Stimulated activated naive B cell treated with anti-CD40 and anti-IgM and Interleukin-4, amounts not matched to agents 10 μg/mL and 1 μg/mL and 100 μg/mL, for 72 hours (primary cell): ENCODE measurements at regions not wholly inside any gene's neighbourhood (a gene's known extent, or its start where the extent isn't known, plus 50 kb on each side); places are given as distances from the start of the nearest gene placed in this dataset.
A peak's percentile ranks its signal among the peaks of the same experiment; 100 is the strongest.

Experiments used
- ATAC-seq, 2 donors: fragments of 150-1000 bp; cut with Tn5 transposase; replicated peaks; 2 replicates each; pipeline ENCODE4 v1.10.0; 2021; ENCODE audit warnings: moderate library complexity in 1 of 2
- DNase-seq: peaks from one replicate; pipeline ENCODE4 v3.0.0; 2021
- H3K27ac Mint-ChIP-seq: one replicate; pipeline ENCODE4 v1.8.0; 2022; ENCODE audit warnings: mild to moderate bottlenecking, mixed read lengths
- H3K27me3 Mint-ChIP-seq, 2 donors: one replicate each; pipeline ENCODE4 v1.8.0; 2022; ENCODE audit warnings: mixed read lengths in 2 of 2
- H3K36me3 Mint-ChIP-seq, 2 donors: one replicate each; pipeline ENCODE4 v1.8.0; 2022; ENCODE audit warnings: mixed read lengths in 2 of 2, mild to moderate bottlenecking in 1 of 2
- H3K4me1 Mint-ChIP-seq, 2 donors: one replicate each; pipeline ENCODE4 v1.8.0; 2022; ENCODE audit warnings: mixed read lengths in 2 of 2, mild to moderate bottlenecking in 1 of 2
- H3K4me3 Mint-ChIP-seq, 2 donors: one replicate each; pipeline ENCODE4 v1.8.0; 2022; ENCODE audit warnings: mild to moderate bottlenecking in 2 of 2, mixed read lengths in 2 of 2, moderate library complexity in 1 of 2
- H3K9me3 Mint-ChIP-seq, 2 donors: one replicate each; pipeline ENCODE4 v1.8.0; 2022; ENCODE audit warnings: mixed read lengths in 2 of 2, mild to moderate bottlenecking in 1 of 2

DNA sequence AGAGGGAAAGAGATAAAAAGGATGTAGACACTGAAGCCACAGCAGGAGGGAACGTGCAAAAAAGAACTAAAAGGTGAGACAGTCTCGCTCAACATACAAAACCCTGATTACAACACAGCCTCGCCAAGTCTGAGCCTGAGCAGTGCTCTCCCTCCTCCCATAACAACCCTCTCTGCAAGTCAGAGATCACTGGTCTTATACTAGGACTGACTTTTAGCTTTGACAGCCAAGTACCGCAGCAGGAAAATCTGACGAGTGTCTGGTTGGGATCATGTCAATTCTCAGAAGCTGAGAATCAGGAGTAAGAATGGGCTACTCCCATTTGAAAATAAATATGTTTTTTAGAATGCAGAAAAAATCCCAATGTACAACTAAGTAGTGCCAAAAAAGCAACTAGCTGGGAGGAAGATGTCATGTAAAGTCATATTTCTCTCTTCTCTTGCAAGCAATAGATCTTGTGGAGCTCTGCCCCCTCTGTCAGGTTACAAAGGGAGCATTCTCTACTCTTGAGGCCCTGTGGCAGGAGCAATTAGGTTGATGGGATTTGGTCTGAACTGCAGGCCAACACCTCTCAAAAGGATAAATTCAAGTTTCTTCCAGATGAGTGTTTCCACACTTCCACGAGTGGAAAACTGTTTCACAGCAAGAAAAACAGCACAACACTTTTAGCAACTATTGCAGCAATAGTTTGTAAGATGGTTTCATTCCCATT lies 118.9 kb upstream of the COL21A1 start:
- Mint-ChIP-seq H3K4me1 (peaks cover 6 to 14% of the 10 kb centered on the region in 2 donors), H3K27ac (no peak overlapping the region), H3K9me3 (no peaks in the 10 kb centered on the region), H3K36me3 (no peaks in the 10 kb centered on the region), H3K27me3 (peaks cover 3 to 8% of the 10 kb centered on the region in 2 donors), H3K4me3 (no peak overlapping the region)
- DNase-seq = no peak
- ATAC-seq = no peak

DNA sequence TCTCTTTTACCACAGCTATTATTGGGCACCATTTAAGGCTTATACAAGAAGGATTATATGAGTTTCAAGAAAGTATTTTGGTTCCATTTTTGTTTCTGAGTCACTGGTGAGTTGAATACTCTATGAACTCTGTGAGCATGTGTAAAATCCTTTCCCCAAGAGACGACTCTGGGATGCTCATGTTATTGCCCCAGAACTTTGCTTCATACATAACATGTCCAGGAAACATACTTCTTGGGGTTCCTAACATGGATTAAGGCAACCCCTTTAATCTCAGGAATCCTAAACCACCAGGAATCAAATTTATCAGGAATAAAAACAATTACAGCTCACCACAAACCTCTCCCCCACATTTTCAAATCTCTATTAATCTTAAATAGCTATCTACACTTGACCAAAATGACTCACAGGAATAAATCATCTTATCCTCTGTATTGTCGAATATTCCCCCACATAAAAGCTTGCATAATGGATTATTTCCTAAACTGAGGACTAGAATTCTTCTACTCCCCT lies 117.5 kb upstream of the COL21A1 start:
- DNase-seq (no peak), ATAC-seq (no peak)
- Mint-ChIP-seq H3K36me3 (no peaks in the 10 kb centered on the region), H3K4me3 (no peak overlapping the region), H3K4me1 (no peaks in the 10 kb centered on the region), H3K27ac (no peak overlapping the region), H3K27me3 (peaks cover 3 to 8% of the 10 kb centered on the region in 2 donors), H3K9me3 (no peaks in the 10 kb centered on the region)

- H3K36me3 Mint-ChIP-seq = no peaks in the 10 kb centered on the region
- H3K4me1 Mint-ChIP-seq = no peaks in the 10 kb centered on the region
- H3K9me3 Mint-ChIP-seq = no peaks in the 10 kb centered on the region
- no peak for DNase-seq
- peaks cover 3 to 8% of the 10 kb centered on the region in 2 donors for H3K27me3 Mint-ChIP-seq
- no peak overlapping the region for H3K27ac Mint-ChIP-seq
- H3K4me3 Mint-ChIP-seq = no peak overlapping the region
- ATAC-seq = no peak
These were observed 117.0 kb upstream of the COL21A1 start for GRCh38 chr6:56364431-56364826.

DNA sequence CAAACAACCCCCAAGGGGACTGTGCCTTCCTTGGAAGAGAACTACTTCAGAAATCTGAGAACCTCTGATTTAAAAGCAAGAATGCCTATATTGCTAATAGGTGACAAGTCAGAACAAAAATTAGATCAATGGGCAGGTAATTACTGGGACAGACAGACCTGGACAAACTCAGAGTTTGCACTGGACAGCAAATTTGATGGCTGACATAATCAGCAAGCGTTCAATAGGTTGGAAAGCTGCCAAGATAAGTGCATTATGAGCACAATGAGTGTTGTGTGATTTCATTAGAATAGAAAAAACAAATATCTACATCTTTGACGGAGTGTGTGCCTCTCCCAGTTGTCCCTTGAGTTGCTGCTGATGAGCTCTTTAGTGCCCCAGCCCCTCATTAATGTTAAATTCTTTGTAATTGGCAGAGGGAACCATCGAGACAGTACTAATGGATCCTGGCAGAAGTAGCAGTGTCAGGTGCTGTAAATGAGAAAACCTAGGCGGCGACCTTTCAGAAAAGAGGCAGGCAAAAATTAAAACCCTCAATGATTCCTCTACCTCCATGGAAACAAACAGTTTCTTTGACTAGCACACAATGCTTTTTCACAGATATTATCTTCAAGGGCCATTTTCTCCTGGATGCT lies 116.5 kb upstream of the COL21A1 start:
- no peak for ATAC-seq
- no peak overlapping the region for H3K4me3 Mint-ChIP-seq
- no peaks in the 10 kb centered on the region for H3K9me3 Mint-ChIP-seq
- H3K27ac Mint-ChIP-seq = no peak overlapping the region
- no peaks in the 10 kb centered on the region for H3K4me1 Mint-ChIP-seq
- peaks cover 3 to 8% of the 10 kb centered on the region in 2 donors for H3K27me3 Mint-ChIP-seq
- no peaks in the 10 kb centered on the region for H3K36me3 Mint-ChIP-seq
- no peak for DNase-seq

DNA sequence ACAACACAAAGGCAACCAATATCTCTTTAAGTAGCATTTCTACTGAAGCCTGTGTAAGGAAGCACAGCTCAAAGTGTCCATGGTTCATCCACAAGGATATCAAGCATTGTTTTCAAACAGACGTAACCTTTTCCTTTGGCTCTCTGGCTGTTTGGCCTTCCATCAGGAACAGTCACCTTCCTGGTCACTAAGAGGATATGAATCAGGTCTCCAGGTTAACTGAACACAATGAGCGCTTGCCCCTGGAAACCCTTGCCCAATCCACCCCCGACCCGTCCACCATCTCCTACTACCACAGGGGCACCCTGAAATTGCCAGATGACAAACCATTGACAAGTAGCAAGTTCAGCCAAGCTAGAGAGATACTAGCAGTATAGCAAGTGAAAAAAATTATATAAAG lies 114.4 kb upstream of the COL21A1 start:
- no peaks in the 10 kb centered on the region for H3K27me3 Mint-ChIP-seq
- H3K4me3 Mint-ChIP-seq = no peak overlapping the region
- DNase-seq (no peak), ATAC-seq (no peak)
- H3K4me1 Mint-ChIP-seq = no peaks in the 10 kb centered on the region
- H3K9me3 Mint-ChIP-seq = no peaks in the 10 kb centered on the region
- no peaks in the 10 kb centered on the region for H3K36me3 Mint-ChIP-seq
- H3K27ac Mint-ChIP-seq = no peak overlapping the region

DNA sequence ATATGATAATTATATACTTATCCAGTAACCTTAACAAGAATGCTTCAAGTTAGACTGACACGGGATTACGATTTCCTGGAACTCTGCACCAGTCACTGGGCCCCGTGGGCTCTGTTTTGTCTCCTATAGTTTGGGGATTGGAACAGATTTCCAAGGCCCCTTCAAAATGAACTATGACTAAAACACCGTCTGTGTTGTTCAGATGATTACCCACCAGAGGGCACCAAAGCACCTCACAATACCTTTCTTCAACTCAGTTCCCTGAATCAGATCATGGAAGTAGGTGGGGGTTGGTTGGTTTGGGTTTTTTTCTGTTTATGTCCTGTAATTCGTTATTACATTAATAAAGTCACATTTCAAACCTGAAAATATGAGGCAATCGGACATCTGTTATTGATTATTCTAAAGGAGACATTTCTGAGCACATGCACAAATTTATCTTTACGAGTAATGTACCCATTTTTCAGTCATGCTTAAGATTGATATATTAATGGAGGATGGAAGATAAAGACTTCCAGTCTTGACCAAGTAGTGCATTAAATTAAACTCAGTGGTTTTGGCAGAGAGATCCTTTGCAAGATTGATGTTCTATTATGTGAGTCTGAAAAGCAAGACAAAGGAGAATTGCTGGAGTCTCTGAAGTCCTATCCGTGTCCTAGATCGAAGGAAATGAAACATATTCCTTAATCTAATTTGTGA lies 112.0 kb upstream of the COL21A1 start:
- DNase-seq (peak; percentile 23), ATAC-seq (peak; percentile 80 to 83)
- Mint-ChIP-seq H3K9me3 (no peaks in the 10 kb centered on the region), H3K27ac (no peak overlapping the region), H3K4me1 (no peaks in the 10 kb centered on the region), H3K4me3 (no peak overlapping the region), H3K36me3 (no peaks in the 10 kb centered on the region), H3K27me3 (peaks cover 0 to 5% of the 10 kb centered on the region in 2 donors)

- Mint-ChIP-seq H3K27ac (no peak overlapping the region), H3K9me3 (peaks cover 4 to 5% of the 10 kb centered on the region in 2 donors), H3K4me1 (no peaks in the 10 kb centered on the region), H3K36me3 (no peaks in the 10 kb centered on the region), H3K4me3 (no peak overlapping the region), H3K27me3 (peaks cover 0 to 5% of the 10 kb centered on the region in 2 donors)
- no peak for DNase-seq
- no peak for ATAC-seq
These were observed 110.4 kb upstream of the COL21A1 start for GRCh38 chr6:56357616-56358373.

DNA sequence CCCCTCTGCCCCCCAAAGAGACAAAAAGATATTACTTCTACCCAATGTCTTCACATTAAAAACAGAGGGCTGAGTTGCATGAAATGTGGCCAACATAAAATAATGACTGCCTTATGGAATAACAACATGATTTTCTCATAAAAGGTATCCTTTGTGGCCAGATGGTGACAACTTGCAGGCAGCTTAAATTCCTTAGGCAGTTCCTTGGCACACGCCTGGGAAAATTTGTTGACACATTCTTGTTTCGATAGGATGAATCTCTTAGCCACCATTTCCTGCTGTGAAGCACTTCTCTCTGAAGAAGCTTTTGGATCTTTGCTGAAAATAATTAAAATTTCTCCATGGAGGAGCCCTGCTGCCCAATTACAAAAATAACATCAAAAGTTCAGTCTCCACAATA lies 109.0 kb upstream of the COL21A1 start:
- Mint-ChIP-seq H3K27ac (no peak overlapping the region), H3K4me1 (no peaks in the 10 kb centered on the region), H3K4me3 (no peak overlapping the region), H3K36me3 (no peaks in the 10 kb centered on the region), H3K27me3 (peaks cover 0 to 5% of the 10 kb centered on the region in 2 donors), H3K9me3 (peaks cover 4 to 7% of the 10 kb centered on the region in 2 donors)
- DNase-seq (no peak), ATAC-seq (no peak)

GRCh38 chr6:56353860-56354259 lies 106.5 kb upstream of the COL21A1 start:
- H3K9me3 Mint-ChIP-seq = peaks cover 4 to 7% of the 10 kb centered on the region in 2 donors
- H3K36me3 Mint-ChIP-seq = no peaks in the 10 kb centered on the region
- peaks cover 0 to 5% of the 10 kb centered on the region in 2 donors for H3K27me3 Mint-ChIP-seq
- no peak overlapping the region for H3K27ac Mint-ChIP-seq
- no peaks in the 10 kb centered on the region for H3K4me1 Mint-ChIP-seq
- no peak overlapping the region for H3K4me3 Mint-ChIP-seq
- ATAC-seq (no peak), DNase-seq (no peak)

DNA sequence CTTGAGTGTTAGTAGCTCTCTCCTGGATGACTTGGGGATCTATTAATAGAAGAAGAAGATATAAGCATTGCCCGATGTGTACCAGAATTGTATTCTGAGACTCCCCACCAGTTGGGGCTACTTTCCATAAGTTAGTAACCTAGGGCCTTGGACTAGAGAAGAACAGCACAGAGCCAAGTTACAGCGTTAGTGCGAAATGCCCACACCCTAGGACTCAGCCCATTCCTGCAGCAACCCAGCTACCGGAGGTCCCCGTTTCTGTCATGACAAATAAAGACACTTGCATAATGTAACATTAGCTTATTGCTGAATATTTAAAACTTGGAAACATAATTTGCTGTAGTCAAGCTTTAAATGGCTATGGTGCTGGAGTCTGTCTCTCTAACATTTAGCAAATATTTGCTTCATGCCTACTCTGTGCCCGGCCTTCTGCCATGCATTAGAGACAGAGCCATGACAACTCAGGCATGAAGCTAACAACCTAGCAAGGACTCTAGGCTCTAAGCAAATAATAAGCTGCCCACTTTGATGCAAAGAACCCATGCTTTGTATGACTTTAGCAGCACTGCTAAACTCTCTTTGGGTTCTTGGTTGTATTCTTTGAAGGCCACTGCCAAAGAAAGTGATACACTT lies 103.4 kb upstream of the COL21A1 start:
- H3K4me3 Mint-ChIP-seq = no peak overlapping the region

DNA sequence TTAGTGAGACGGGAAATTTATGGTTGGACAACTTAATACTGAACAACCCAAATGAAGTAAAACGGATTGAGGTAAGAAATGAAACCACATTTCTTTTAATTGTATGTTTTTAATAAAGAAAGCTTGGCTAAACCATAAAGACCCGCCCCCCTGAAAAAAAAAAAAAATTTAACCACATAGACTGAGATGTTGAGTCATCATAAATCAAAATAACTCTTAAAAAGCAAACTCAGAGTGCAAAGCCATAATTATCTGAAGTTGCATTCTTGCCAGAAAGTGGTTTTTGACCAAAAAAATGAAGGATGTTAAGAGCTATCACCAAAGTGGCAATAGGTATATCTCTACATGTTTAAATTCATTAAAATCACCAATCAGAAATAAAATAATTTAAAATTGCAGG lies 101.8 kb upstream of the COL21A1 start:
- Mint-ChIP-seq H3K27ac (no peak overlapping the region), H3K9me3 (peaks cover 4 to 7% of the 10 kb centered on the region in 2 donors), H3K36me3 (no peaks in the 10 kb centered on the region), H3K4me1 (no peaks in the 10 kb centered on the region), H3K4me3 (no peak overlapping the region), H3K27me3 (peaks cover 9 to 21% of the 10 kb centered on the region in 2 donors)
- DNase-seq (no peak), ATAC-seq (no peak)

More for the DNA sequence above, 103.4 kb upstream of the COL21A1 start:
- ATAC-seq (no peak), DNase-seq (no peak)
- H3K36me3 Mint-ChIP-seq = no peaks in the 10 kb centered on the region
- H3K27me3 Mint-ChIP-seq = peaks cover 14 to 21% of the 10 kb centered on the region in 2 donors
- no peak overlapping the region for H3K27ac Mint-ChIP-seq
- no peaks in the 10 kb centered on the region for H3K4me1 Mint-ChIP-seq
- peaks cover 4 to 7% of the 10 kb centered on the region in 2 donors for H3K9me3 Mint-ChIP-seq

GRCh38 chr6:56348578-56348977 lies 101.2 kb upstream of the COL21A1 start:
- no peak overlapping the region for H3K27ac Mint-ChIP-seq
- peaks cover 9 to 21% of the 10 kb centered on the region in 2 donors for H3K27me3 Mint-ChIP-seq
- ATAC-seq (no peak), DNase-seq (no peak)
- H3K4me1 Mint-ChIP-seq = no peaks in the 10 kb centered on the region
- H3K9me3 Mint-ChIP-seq = peaks cover 2 to 6% of the 10 kb centered on the region in 2 donors
- H3K4me3 Mint-ChIP-seq = no peak overlapping the region
- no peaks in the 10 kb centered on the region for H3K36me3 Mint-ChIP-seq

DNA sequence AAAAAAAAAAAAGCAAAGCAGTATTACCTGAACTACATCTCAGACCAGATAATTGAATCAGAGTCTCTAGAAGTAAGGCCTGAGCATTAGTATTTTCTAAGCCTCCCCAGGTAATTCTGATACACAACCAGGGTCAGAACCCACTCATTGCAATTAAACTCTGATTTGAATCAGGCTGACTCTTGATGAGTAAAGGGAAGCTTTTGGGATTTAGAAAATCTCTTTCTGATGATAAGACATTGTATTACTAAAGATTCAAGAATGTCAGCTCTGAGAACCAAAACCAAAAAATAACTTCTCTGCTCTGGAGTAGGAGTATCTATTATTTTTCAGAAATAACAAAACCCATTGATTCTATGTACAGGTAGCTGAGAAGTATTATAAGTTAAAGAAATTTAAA lies 100.1 kb upstream of the COL21A1 start:
- ATAC-seq = no peak

DNA sequence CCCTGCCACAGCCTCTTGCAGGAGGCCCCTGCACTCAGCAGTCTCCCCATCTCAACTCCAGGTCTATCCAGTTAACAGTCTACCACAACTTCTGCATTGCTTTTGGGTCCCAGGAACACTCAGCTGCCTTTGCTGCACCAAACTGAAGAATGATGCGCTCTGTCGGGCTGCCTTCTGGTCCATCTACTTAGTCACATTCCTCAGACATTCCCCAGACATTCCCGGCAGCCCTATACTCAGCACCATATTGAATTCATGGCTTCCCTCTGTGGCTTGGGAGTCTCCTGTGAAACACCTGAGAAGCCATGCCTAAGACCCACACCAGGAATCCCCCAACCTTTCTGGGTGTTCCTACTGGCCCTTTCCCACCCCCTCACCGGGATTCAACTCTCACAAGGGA lies 99.6 kb upstream of the COL21A1 start:
- ATAC-seq = no peak
- Mint-ChIP-seq H3K9me3 (no peaks in the 10 kb centered on the region), H3K27ac (no peak overlapping the region), H3K36me3 (no peaks in the 10 kb centered on the region), H3K4me3 (no peak overlapping the region), H3K27me3 (peaks cover 9 to 21% of the 10 kb centered on the region in 2 donors), H3K4me1 (no peaks in the 10 kb centered on the region)
- DNase-seq = no peak

More for the DNA sequence above, 100.1 kb upstream of the COL21A1 start:
- no peak overlapping the region for H3K27ac Mint-ChIP-seq
- H3K9me3 Mint-ChIP-seq = peaks cover 0 to 2% of the 10 kb centered on the region in 2 donors
- no peak overlapping the region for H3K4me3 Mint-ChIP-seq
- no peak for DNase-seq
- H3K4me1 Mint-ChIP-seq = no peaks in the 10 kb centered on the region
- no peaks in the 10 kb centered on the region for H3K36me3 Mint-ChIP-seq
- peaks cover 9 to 21% of the 10 kb centered on the region in 2 donors for H3K27me3 Mint-ChIP-seq
